ENCODE measurements at regions not wholly inside any gene's neighbourhood (a gene's known extent, or its start where the extent isn't known, plus 50 kb on each side); places are given as distances from the start of the nearest gene placed in this dataset.

DNA sequence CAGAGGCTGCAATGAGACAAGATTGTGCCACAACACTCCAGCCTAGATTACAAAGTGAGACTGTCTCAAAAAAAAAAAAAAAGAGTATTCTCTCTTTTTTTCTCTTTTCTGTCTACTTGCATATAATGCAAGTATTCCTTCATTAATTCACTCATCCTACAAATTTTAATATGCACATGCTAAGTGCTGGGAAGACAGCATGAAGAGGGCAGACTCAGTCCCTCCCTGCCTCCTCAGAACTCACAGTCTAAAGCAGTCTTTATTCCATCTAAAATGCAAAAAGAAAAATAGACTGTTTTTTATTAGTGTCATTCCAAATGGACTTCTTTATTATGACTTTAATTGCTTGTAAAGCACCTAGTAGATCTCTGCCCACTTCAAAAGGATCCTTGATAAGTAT, 85.6 kb downstream of the NKX6-1 start:
- CTCF ChIA-PET = no interaction called here
- no peak for TF ChIP-seq CTCF (IDR thresholded peaks at IDR 0.05)
- TF ChIP-seq, protein P1, sequence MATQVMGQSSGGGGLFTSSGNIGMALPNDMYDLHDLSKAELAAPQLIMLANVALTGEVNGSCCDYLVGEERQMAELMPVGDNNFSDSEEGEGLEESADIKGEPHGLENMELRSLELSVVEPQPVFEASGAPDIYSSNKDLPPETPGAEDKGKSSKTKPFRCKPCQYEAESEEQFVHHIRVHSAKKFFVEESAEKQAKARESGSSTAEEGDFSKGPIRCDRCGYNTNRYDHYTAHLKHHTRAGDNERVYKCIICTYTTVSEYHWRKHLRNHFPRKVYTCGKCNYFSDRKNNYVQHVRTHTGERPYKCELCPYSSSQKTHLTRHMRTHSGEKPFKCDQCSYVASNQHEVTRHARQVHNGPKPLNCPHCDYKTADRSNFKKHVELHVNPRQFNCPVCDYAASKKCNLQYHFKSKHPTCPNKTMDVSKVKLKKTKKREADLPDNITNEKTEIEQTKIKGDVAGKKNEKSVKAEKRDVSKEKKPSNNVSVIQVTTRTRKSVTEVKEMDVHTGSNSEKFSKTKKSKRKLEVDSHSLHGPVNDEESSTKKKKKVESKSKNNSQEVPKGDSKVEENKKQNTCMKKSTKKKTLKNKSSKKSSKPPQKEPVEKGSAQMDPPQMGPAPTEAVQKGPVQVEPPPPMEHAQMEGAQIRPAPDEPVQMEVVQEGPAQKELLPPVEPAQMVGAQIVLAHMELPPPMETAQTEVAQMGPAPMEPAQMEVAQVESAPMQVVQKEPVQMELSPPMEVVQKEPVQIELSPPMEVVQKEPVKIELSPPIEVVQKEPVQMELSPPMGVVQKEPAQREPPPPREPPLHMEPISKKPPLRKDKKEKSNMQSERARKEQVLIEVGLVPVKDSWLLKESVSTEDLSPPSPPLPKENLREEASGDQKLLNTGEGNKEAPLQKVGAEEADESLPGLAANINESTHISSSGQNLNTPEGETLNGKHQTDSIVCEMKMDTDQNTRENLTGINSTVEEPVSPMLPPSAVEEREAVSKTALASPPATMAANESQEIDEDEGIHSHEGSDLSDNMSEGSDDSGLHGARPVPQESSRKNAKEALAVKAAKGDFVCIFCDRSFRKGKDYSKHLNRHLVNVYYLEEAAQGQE (IDR thresholded peaks at IDR 0.05; ENCODE audit: insufficient read depth in 1 of 2, low read depth in 2 of 2, low read length in 1 of 2) = no peak
- TF ChIP-seq POLR2AphosphoS5 (IDR thresholded peaks at IDR 0.05; ENCODE audit: low read depth, low read length) = no peak
- no peak for TF ChIP-seq TCF7L2 (IDR thresholded peaks at IDR 0.05; ENCODE audit: low read depth, low read length)
- TF ChIP-seq SIN3A (IDR thresholded peaks at IDR 0.05; ENCODE audit: borderline replicate concordance, insufficient read depth, low read depth, low read length) = no peak
- ATAC-seq = no peak
- Histone ChIP-seq H3K4me1 (ENCODE audit: control insufficient read depth, insufficient read depth, low read length) (no peaks in the 10 kb centered on the region), H3K4me3 (ENCODE audit: low read depth in 2 of 2, low read length in 2 of 2) (no peak overlapping the region), H3K27me3 (ENCODE audit: control insufficient read depth, insufficient read depth, low read length) (no peaks in the 10 kb centered on the region; the same call in 1 of the 2 replicates), H3K27ac (ENCODE audit: low read length) (no peak overlapping the region), H3K9me3 (ENCODE audit: control insufficient read depth, insufficient read depth, low read depth, low read length) (no peaks in the 10 kb centered on the region), H3K36me3 (ENCODE audit: control insufficient read depth, insufficient read depth, low read length) (no peaks in the 10 kb centered on the region)
- POLR2A ChIA-PET = no interaction called here
- in situ Hi-C loops (cut with HindIII; ENCODE audit: low pct_unique_long_range_greater_than_20kb, low sequenced_read_pairs) = no loop called here
- BruUV-seq (replicated peaks) = no TSS peak
- intact Hi-C loops (cut with micrococcal nuclease; ENCODE audit: unreplicated experiment) = no loop called here
- no peak for DNase-seq (ENCODE audit: low read depth, low spot score)

- no peak overlapping the region for H3K4me3 ChIP-seq (ENCODE audit: low read depth in 2 of 2, low read length in 2 of 2)
- BruUV-seq (replicated peaks) = no TSS peak
- no peak for TF ChIP-seq CTCF (IDR thresholded peaks at IDR 0.05)
- DNase-seq (ENCODE audit: low read depth, low spot score) = no peak
- intact Hi-C loops (cut with micrococcal nuclease; ENCODE audit: unreplicated experiment) = no loop called here
- H3K4me1 ChIP-seq (ENCODE audit: control insufficient read depth, insufficient read depth, low read length) = no peaks in the 10 kb centered on the region
- H3K36me3 ChIP-seq (ENCODE audit: control insufficient read depth, insufficient read depth, low read length) = no peaks in the 10 kb centered on the region
- ChIA-PET POLR2A (no interaction called here), CTCF (no interaction called here)
- in situ Hi-C loops (cut with HindIII; ENCODE audit: low pct_unique_long_range_greater_than_20kb, low sequenced_read_pairs) = no loop called here
- ATAC-seq = no peak
- no peaks in the 10 kb centered on the region; the same call in 1 of the 2 replicates for H3K27me3 ChIP-seq (ENCODE audit: control insufficient read depth, insufficient read depth, low read length)
- no peak overlapping the region for H3K27ac ChIP-seq (ENCODE audit: low read length)
- H3K9me3 ChIP-seq (ENCODE audit: control insufficient read depth, insufficient read depth, low read depth, low read length) = no peaks in the 10 kb centered on the region
Measured at GRCh38 chr4:84412062-84412461, 87.0 kb downstream of the NKX6-1 start.
